K562 (cell line): ENCODE measurements at regions not wholly inside any gene's neighbourhood (a gene's known extent, or its start where the extent isn't known, plus 50 kb on each side); places are given as distances from the start of the nearest gene placed in this dataset.

Experiments used
- DMBX1 ChIP-seq: fragments of 250-450 bp; sonication (Bioruptor Pico); IDR thresholded peaks from 2 replicates; pipeline ENCODE4 v1.8.0; 2022; ENCODE audit warnings: inconsistent platforms, mild to moderate bottlenecking, moderate library complexity, borderline replicate concordance
- E2F8 ChIP-seq: fragments of 450-650 bp; IDR thresholded peaks from 2 replicates; pipeline ENCODE4 v1.7.1; 2018; ENCODE audit warnings: mild to moderate bottlenecking, low read depth; ENCODE audit not compliant: partially characterized antibody
- JUNB ChIP-seq: fragments of 450-650 bp; formaldehyde crosslinking; conservative IDR thresholded peaks from 2 replicates; pipeline ENCODE4 v1.4.0; 2020; ENCODE audit warnings: mild to moderate bottlenecking
- MTA1 ChIP-seq: fragments of 450-650 bp; IDR thresholded peaks from 2 replicates; pipeline ENCODE4 v1.6.1; 2017; ENCODE audit warnings: borderline replicate concordance
- RERE ChIP-seq: sonication (generic); formaldehyde crosslinking; IDR thresholded peaks from 2 replicates; pipeline ENCODE4 v1.8.0; 2023; ENCODE audit warnings: missing genetic modification reagents, mild to moderate bottlenecking, borderline replicate concordance
- SETDB1 ChIP-seq: IDR thresholded peaks from one replicate; pipeline ENCODE4 v1.6.1; 2012; ENCODE audit warnings: low read length, control low read depth, inconsistent platforms
- SMAD3 ChIP-seq: fragments of 450-650 bp; formaldehyde crosslinking; conservative IDR thresholded peaks from 2 replicates; pipeline ENCODE4 v1.4.0; 2020; ENCODE audit warnings: mild to moderate bottlenecking
- SMARCE1 ChIP-seq: fragments of 450-650 bp; IDR thresholded peaks from 2 replicates; pipeline ENCODE4 v1.7.1; 2016; ENCODE audit warnings: mild to moderate bottlenecking
- WHSC1 ChIP-seq: IDR thresholded peaks from one replicate; pipeline ENCODE4 v1.6.1; 2012; ENCODE audit warnings: low read length, control low read depth, inconsistent platforms
- ZNF232 ChIP-seq: sonication (generic); formaldehyde crosslinking; IDR thresholded peaks from 2 replicates; pipeline ENCODE4 v1.8.0; 2022; ENCODE audit warnings: mild to moderate bottlenecking, missing genetic modification reagents
- ZNF507 ChIP-seq: conservative IDR thresholded peaks from 2 replicates; pipeline ENCODE4 v1.6.1; 2017; ENCODE audit warnings: missing genetic modification characterization, missing compliant biosample characterization
- TF ChIP-seq, protein P1 (sequence below), 2 experiments: fragments of 450-650 bp; IDR thresholded peaks; 2 replicates each; pipeline ENCODE4 v1.6.1; 2016; ENCODE audit warnings: mild to moderate bottlenecking in 2 of 2, borderline replicate concordance in 1 of 2, low read depth in 1 of 2, moderate library complexity in 1 of 2

DNA sequence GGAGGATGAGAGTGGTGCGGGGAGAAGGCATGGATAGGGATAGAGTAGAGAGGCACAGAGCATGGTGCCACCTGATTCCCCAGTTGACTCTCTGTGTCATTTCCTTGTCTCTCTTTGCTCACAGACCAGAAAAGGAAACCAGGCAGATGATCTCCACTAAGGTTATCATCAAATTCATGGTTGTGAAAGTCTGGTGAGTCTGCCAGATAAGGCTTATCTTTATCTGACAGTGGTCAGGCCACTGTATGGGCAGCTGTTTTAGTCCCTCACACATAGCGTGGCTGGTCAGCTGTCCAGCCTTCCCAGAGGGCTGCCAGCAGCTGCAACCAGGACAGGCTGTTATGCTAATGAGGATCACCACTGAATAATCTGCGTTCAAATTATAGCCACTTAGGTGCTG is 99.0 kb downstream of the ADRA2A start (continued):
- TF ChIP-seq, protein P1, sequence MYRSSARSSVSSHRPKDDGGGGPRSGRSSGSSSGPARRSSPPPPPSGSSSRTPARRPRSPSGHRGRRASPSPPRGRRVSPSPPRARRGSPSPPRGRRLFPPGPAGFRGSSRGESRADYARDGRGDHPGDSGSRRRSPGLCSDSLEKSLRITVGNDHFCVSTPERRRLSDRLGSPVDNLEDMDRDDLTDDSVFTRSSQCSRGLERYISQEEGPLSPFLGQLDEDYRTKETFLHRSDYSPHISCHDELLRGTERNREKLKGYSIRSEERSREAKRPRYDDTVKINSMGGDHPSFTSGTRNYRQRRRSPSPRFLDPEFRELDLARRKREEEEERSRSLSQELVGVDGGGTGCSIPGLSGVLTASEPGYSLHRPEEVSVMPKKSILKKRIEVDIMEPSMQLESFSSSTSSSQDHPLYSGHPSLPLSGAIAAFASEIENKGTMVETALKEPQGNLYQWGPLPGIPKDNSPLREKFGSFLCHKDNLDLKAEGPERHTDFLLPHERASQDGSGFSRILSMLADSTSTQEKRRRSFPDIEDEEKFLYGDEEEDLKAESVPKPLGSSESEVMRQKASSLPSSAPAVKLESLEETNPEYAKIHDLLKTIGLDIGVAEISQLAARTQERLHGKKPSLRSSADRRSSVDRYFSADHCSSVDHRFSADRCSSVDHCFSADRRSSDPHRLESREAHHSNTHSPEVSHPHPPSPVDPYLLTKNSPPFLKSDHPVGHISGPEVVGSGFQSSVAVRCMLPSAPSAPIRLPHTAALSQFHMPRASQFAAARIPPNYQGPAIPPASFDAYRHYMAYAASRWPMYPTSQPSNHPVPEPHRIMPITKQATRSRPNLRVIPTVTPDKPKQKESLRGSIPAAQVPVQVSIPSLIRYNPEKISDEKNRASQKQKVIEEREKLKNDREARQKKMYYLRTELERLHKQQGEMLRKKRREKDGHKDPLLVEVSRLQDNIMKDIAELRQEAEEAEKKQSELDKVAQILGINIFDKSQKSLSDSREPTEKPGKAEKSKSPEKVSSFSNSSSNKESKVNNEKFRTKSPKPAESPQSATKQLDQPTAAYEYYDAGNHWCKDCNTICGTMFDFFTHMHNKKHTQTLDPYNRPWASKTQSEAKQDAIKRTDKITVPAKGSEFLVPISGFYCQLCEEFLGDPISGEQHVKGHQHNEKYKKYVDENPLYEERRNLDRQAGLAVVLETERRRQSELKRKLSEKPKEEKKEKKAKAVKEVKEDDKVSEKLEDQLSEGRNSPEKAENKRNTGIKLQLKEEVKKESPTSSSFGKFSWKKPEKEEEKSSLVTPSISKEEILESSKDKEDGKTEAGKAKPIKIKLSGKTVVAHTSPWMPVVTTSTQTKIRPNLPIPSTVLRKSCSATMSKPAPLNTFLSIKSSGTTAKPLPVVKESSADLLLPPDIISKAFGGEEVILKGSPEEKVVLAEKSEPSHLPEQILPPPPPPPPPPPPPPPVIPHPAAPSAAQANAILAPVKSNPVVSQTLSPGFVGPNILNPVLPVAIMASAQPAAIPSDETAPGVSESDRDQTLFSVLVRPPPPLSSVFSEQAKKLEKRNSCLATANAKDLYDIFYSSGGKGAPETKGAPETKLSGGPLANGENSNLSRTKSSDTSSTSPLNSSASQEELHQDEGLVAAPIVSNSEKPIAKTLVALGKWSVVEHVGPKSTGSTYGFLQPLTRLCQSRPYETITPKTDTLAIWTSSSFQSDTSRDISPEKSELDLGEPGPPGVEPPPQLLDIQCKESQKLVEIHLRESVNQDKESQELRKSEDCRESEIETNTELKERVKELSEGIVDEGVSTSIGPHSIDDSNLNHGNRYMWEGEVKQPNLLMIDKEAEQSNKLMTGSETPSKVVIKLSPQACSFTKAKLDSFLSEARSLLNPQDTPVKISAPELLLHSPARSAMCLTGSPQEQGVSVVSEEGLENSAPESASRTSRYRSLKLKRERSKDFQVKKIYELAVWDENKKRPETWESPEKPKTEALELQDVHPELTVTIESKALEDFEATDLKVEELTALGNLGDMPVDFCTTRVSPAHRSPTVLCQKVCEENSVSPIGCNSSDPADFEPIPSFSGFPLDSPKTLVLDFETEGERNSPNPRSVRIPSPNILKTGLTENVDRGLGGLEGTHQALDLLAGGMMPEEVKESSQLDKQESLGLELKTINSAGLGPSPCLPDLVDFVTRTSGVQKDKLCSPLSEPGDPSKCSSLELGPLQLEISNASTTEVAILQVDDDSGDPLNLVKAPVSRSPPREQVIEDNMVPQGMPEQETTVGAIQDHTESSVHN (IDR thresholded peaks at IDR 0.05; ENCODE audit: borderline replicate concordance in 1 of 2, low read depth in 1 of 2): 0 out of 4 replicates have a peak, but pooled peaks of 1 of the 2 experiments have one; percentile 63
- TF ChIP-seq SMARCE1: peak; percentile 41; the same call in 1 of the 2 replicates
- TF ChIP-seq ZNF507 (tag): no peak
- TF ChIP-seq SMAD3: peak; percentile 76; the same call in 1 of the 2 replicates
- no peak for TF ChIP-seq SETDB1
- no peak for TF ChIP-seq JUNB (CRISPR knock-in tag)
- peak; percentile 68; the same call in 1 of the 2 replicates for TF ChIP-seq DMBX1 (CRISPR knock-in tag)
- no peak for TF ChIP-seq WHSC1
- peak; percentile 51; the same call in 1 of the 2 replicates for TF ChIP-seq MTA1
- no peak for TF ChIP-seq ZNF232
- no peak for TF ChIP-seq E2F8
- no peak for TF ChIP-seq RERE (CRISPR knock-in tag)
